AG09309 (cell line): ENCODE measurements at regions not wholly inside any gene's neighbourhood (a gene's known extent, or its start where the extent isn't known, plus 50 kb on each side); places are given as distances from the start of the nearest gene placed in this dataset.

Source experiments
- DNase-seq: peaks from one replicate; pipeline ENCODE4 v3.0.0-alpha.2; 2010; ENCODE audit warnings: low read depth
- H3K4me3 ChIP-seq: 2 replicates; pipeline ENCODE4 v1.5.1; 2011; ENCODE audit warnings: mild to moderate bottlenecking, low read depth, low read length, moderate library complexity; ENCODE audit not compliant: control insufficient read depth
- TF ChIP-seq, protein P1 (sequence below): IDR thresholded peaks from 2 replicates; pipeline ENCODE4 v1.5.1; 2011; ENCODE audit warnings: mild to moderate bottlenecking, low read depth, low read length, inconsistent platforms; ENCODE audit not compliant: insufficient read depth, control insufficient read depth; ENCODE audit errors: missing control alignments

DNA sequence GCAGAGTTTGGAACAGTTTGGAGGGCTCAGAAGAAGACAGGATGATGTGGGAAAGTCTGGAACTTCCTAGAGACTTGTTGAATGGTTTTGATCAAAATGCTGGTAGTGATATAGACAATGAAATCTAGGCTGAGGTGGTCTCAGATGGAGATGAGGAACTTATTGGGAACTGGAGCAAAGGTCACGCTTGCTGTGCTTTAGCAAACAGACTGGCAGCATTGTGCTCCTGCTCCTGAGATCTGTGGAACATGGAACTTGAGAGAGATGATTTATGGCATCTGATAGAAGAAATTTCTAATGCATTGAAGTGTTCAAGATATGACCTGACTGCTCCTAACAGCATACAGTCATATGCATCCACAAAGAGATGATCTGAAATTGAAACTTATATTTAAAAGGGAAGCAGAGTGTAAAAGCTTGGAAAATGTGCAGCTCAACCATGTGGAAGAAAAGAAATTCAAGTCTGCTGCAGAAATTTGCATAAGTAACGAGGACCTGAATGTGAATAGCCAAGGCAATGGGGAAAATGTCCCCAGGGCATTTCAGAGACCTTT is 186.9 kb upstream of the PHYHIPL start:
- no peak for DNase-seq
- TF ChIP-seq, protein P1, sequence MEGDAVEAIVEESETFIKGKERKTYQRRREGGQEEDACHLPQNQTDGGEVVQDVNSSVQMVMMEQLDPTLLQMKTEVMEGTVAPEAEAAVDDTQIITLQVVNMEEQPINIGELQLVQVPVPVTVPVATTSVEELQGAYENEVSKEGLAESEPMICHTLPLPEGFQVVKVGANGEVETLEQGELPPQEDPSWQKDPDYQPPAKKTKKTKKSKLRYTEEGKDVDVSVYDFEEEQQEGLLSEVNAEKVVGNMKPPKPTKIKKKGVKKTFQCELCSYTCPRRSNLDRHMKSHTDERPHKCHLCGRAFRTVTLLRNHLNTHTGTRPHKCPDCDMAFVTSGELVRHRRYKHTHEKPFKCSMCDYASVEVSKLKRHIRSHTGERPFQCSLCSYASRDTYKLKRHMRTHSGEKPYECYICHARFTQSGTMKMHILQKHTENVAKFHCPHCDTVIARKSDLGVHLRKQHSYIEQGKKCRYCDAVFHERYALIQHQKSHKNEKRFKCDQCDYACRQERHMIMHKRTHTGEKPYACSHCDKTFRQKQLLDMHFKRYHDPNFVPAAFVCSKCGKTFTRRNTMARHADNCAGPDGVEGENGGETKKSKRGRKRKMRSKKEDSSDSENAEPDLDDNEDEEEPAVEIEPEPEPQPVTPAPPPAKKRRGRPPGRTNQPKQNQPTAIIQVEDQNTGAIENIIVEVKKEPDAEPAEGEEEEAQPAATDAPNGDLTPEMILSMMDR: no peak
- no peak overlapping the region for H3K4me3 ChIP-seq

DNA sequence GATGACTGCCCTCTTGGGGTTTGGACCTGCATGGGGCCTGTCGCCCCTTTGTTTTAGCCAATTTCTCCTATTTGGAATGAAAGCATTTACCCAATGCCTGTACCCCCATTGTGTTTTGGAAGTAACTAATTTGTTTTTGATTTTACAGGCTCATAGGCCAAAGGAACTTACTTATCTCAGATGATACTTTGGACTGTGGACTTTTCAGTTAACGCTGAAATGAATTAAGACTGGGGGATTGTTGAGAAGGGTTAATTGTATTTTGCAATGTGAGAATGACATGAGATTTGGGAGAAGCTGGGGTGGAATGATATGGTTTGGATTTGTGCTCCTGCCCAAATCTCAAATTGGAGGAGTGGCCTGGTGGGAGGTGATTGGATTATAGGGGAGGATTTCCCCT is 185.8 kb upstream of the PHYHIPL start:
- H3K4me3 ChIP-seq: no peak overlapping the region
- TF ChIP-seq, protein P1: no peak
- no peak for DNase-seq

DNA sequence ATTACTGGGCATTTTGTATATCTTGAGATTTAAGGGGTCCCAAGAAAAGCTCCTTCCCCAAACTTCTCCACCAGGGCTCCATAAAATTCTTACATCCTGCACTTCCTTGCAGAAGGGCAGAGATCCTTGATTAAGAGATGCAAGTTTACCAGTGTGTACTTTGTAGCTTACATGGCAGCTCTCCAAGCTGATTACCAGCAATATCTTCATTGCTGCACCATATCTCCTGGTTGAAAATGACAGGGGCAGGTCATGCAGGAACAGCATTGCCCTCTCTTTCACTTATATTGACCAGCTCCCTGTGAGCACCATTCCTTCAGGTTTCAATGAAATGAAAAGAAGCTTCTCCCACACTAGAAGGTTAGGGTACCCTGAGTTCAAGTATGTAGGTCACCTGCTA is 184.6 kb upstream of the PHYHIPL start:
- TF ChIP-seq, protein P1: no peak
- DNase-seq: no peak
- no peak overlapping the region for H3K4me3 ChIP-seq

DNA sequence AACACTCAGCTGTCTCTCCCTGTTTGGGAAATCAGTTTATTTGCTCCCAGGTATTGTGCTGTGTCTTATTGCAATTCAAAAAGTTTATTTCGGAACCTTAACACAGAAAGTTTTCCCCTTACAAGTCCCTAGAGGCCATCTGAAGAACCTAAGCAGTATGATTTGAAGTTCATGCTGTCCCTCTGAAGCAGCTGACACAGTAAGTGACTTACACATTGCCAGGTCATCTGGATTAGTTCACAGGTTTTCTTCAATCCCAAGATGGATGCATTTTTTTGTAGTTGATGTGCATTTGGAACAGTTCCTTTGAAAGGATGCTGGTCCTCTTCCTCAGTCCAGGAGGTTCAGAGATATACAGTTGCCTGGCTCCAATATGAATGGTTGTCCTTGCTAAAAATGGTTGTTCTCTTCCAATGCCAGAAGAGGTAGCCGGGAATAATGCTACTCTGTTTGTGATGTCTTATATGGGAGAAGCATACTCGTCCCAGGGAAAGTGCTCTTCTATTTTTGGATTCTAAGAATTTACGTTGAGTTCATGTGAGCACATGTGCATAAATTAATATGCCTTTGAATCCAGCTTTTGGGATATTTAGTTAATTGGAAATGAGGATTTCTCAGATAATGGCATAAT is 183.5 kb upstream of the PHYHIPL start:
- TF ChIP-seq, protein P1: no peak
- H3K4me3 ChIP-seq: no peak overlapping the region
- no peak for DNase-seq

DNA sequence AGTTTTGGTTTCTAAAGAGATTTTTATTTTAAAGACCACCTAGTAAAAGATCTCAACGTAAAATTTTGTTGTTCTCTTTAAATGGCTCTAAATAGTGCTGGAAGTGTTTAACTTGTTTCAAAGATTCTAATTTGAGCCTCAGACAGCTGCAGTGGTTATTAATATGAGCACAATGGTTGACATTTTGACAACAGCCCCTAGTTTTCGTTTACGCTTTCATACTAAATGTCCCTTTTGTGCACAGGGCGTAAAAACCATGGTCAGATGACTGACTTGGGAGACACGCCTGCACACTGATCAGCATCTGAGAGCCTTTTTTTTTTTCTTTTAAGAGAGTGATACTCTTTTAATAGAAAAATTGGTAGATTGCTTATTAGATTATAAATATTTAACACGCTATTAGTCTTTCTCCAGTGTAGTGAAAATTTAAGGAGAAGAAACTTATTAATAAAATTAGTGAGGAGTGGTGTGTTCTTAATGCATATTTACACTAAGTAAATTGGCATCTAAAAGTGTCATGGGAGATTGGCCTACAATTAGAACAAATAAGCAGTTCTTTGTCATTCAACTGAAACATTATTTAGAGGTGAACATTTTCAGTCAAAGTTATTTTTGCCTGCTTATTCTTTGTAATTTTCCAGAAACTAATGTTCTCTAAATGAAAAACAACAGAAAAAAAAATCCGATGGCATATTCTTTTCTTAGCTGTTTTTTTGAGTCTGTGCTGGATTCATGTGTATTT is 182.8 kb upstream of the PHYHIPL start:
- DNase-seq: no peak
- H3K4me3 ChIP-seq: no peak overlapping the region

DNA sequence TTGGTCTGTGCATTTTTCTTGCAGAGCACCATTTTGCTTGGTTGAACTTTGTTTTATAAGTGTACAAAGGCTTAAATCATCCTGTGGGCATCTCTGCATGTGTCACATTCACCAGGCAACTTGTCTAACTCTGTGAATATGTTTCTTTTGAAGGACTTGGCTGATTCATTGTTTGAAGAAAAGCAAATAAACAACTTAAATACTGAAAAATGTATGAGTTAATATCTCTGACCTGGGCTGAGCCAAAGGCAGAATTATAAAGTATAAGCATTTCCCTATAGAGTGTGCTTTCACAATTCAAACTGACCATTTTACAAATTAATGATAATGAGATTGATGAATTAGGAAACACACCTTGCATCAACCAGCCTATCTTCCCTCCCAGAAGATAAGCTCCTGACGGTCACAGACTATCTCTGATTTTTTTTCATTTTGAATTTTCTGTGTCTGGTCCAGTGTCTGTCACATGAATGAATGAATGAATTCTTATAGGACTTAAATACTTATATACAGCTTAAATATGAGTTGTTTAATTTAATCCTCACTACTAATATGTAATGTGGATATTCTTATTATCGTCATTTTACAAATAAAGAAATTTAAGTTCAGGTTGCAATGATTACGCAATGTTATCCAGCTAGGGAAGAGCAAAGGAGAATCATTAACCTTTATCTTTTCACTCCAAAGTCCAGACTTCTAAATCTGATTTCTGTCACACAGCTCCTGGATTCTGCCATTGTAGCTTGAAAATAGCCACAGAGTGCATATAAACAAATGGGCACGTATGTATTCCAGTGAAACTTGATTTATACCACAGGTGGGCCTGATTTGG is 182.0 kb upstream of the PHYHIPL start:
- TF ChIP-seq, protein P1: no peak
- DNase-seq: no peak
- H3K4me3 ChIP-seq: no peak overlapping the region

More for the DNA sequence above, 182.8 kb upstream of the PHYHIPL start:
- TF ChIP-seq, protein P1: no peak
